ENCODE measurements at regions not wholly inside any gene's neighbourhood (a gene's known extent, or its start where the extent isn't known, plus 50 kb on each side); places are given as distances from the start of the nearest gene placed in this dataset.

- TF ChIP-seq CTCF (IDR thresholded peaks at IDR 0.05) (no peak), POLR2AphosphoS5 (IDR thresholded peaks at IDR 0.05; ENCODE audit: low read depth, low read length) (no peak), TCF7L2 (IDR thresholded peaks at IDR 0.05; ENCODE audit: low read depth, low read length) (no peak), REST (IDR thresholded peaks at IDR 0.05; ENCODE audit: insufficient read depth in 1 of 2, low read depth in 2 of 2, low read length in 1 of 2) (no peak), SIN3A (IDR thresholded peaks at IDR 0.05; ENCODE audit: borderline replicate concordance, insufficient read depth, low read depth, low read length) (no peak)
- no peaks in the 10 kb centered on the region for H3K4me1 ChIP-seq (ENCODE audit: control insufficient read depth, insufficient read depth, low read length)
- ChIA-PET POLR2A (no interaction called here), CTCF (no interaction called here)
- intact Hi-C loops (cut with micrococcal nuclease; ENCODE audit: unreplicated experiment) (no loop called here), in situ Hi-C loops (cut with HindIII; ENCODE audit: low pct_unique_long_range_greater_than_20kb, low sequenced_read_pairs) (no loop called here)
- DNase-seq (ENCODE audit: low read depth, low spot score) (no peak), ATAC-seq (no peak)
- no peaks in the 10 kb centered on the region; the same call in 1 of the 2 replicates for H3K27me3 ChIP-seq (ENCODE audit: control insufficient read depth, insufficient read depth, low read length)
- BruUV-seq (replicated peaks): no TSS peak
- H3K4me3 ChIP-seq (ENCODE audit: low read depth in 2 of 2, low read length in 2 of 2): no peak overlapping the region
- no peak overlapping the region for H3K27ac ChIP-seq (ENCODE audit: low read length)
- no peaks in the 10 kb centered on the region for H3K36me3 ChIP-seq (ENCODE audit: control insufficient read depth, insufficient read depth, low read length)
- no peaks in the 10 kb centered on the region for H3K9me3 ChIP-seq (ENCODE audit: control insufficient read depth, insufficient read depth, low read depth, low read length)
Observed at GRCh38 chr2:15757820-15758586, 166.3 kb downstream of the DDX1 start.

- no peak for DNase-seq (ENCODE audit: low read depth, low spot score)
- CTCF ChIA-PET: no interaction called here
- H3K36me3 ChIP-seq (ENCODE audit: control insufficient read depth, insufficient read depth, low read length): no peaks in the 10 kb centered on the region
- no TSS peak for BruUV-seq (replicated peaks)
- H3K9me3 ChIP-seq (ENCODE audit: control insufficient read depth, insufficient read depth, low read depth, low read length): no peaks in the 10 kb centered on the region
- no peaks in the 10 kb centered on the region for H3K4me1 ChIP-seq (ENCODE audit: control insufficient read depth, insufficient read depth, low read length)
- ATAC-seq: no peak
- TF ChIP-seq CTCF (IDR thresholded peaks at IDR 0.05) (no peak), POLR2AphosphoS5 (IDR thresholded peaks at IDR 0.05; ENCODE audit: low read depth, low read length) (no peak), TCF7L2 (IDR thresholded peaks at IDR 0.05; ENCODE audit: low read depth, low read length) (no peak), SIN3A (IDR thresholded peaks at IDR 0.05; ENCODE audit: borderline replicate concordance, insufficient read depth, low read depth, low read length) (no peak), REST (IDR thresholded peaks at IDR 0.05; ENCODE audit: insufficient read depth in 1 of 2, low read depth in 2 of 2, low read length in 1 of 2) (no peak)
- intact Hi-C loops (cut with micrococcal nuclease; ENCODE audit: unreplicated experiment) (no loop called here), in situ Hi-C loops (cut with HindIII; ENCODE audit: low pct_unique_long_range_greater_than_20kb, low sequenced_read_pairs) (no loop called here)
- H3K27me3 ChIP-seq (ENCODE audit: control insufficient read depth, insufficient read depth, low read length): no peaks in the 10 kb centered on the region; the same call in 1 of the 2 replicates
- POLR2A ChIA-PET: no interaction called here
- no peak overlapping the region for H3K27ac ChIP-seq (ENCODE audit: low read length)
- H3K4me3 ChIP-seq (ENCODE audit: low read depth in 2 of 2, low read length in 2 of 2): no peak overlapping the region
Observed at GRCh38 chr2:15758848-15759247, 167.2 kb downstream of the DDX1 start.
